GM10248 (cell line): ENCODE measurements at regions not wholly inside any gene's neighbourhood (a gene's known extent, or its start where the extent isn't known, plus 50 kb on each side); places are given as distances from the start of the nearest gene placed in this dataset.

Experiments
- CTCF ChIA-PET: fragments of 300-600 bp; sonication (Branson Sonifier 250); formaldehyde crosslinking; extraction: SDS; loops from one replicate; lab custom pipeline; 2021; ENCODE audit warnings: antibody characterized with exemption; lab: Yijun Ruan, JAX
- POLR2A ChIA-PET: fragments of 350-650 bp; sonication (Branson Sonifier 250); formaldehyde crosslinking; extraction: SDS; loops from one replicate; lab custom pipeline; 2020; ENCODE audit warnings: antibody characterized with exemption; lab: Yijun Ruan, JAX
- DNase-seq: peaks from one replicate; pipeline ENCODE4 v3.0.0; 2012; ENCODE audit errors: extremely low spot score
- CTCF ChIP-seq: IDR thresholded peaks from 2 replicates; pipeline ENCODE4 v1.5.1; 2012; ENCODE audit warnings: mild to moderate bottlenecking, low read depth; ENCODE audit errors: extremely low read depth, missing control alignments, control extremely low read depth

DNA sequence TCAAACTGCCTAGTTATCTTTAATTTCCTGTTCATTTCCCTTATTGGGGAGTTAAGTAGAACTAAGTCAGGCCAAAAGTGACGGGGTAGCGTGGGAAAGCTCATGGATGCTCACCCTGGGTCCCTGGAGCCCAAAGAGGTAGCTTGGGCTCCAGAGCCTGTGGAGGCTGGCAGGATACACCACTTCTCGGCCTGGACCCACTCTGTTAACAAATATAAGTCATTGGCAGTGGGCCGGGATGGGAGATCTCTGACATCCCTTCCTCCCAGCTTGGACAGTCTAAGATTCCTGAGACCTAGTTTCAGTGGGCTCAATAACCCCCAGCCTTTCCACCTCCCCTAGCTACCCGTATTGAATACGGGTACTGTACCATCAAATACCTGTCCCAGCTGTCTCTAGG lies 106.1 kb downstream of the EFNB1 start:
- ChIA-PET CTCF (interaction anchor here (0.9 kb wide), 1 partner anchor 17 kb away, joined by 3 read pairs; no protein-coding TSS in a partner anchor), POLR2A (no interaction called here)
- DNase-seq: no peak
- no peak for TF ChIP-seq CTCF

DNA sequence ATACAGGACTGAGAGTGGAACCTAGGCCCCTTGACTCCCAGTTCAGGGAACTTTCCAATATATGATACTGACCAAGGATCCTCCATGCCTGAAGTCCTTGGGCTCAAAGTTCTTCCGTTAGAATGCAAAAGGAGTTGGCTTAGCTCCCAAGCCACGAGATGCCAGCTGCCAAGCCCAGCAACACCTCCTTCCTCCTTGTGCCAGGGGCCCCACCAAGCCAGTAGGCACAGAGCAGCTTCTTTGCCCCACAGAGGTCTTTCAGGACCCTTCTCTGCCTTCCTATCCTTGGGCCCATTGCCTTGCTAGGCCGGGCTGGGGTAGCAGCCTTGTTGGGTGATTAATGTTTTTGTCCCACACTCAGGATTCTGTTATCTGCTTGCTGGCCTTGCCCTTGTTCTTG lies 105.6 kb downstream of the EFNB1 start:
- POLR2A ChIA-PET: no interaction called here
- CTCF ChIA-PET: no interaction called here
- no peak for DNase-seq
- no peak for TF ChIP-seq CTCF

- no peak for TF ChIP-seq CTCF
- ChIA-PET POLR2A (no interaction called here), CTCF (no interaction called here)
- DNase-seq: no peak
These were observed 103.8 kb downstream of the EFNB1 start for GRCh38 chrX:68932611-68933010.

- POLR2A ChIA-PET: no interaction called here
- no peak for TF ChIP-seq CTCF
- CTCF ChIA-PET: no interaction called here
- DNase-seq: no peak
These were observed 102.5 kb downstream of the EFNB1 start for GRCh38 chrX:68931345-68931744.

DNA sequence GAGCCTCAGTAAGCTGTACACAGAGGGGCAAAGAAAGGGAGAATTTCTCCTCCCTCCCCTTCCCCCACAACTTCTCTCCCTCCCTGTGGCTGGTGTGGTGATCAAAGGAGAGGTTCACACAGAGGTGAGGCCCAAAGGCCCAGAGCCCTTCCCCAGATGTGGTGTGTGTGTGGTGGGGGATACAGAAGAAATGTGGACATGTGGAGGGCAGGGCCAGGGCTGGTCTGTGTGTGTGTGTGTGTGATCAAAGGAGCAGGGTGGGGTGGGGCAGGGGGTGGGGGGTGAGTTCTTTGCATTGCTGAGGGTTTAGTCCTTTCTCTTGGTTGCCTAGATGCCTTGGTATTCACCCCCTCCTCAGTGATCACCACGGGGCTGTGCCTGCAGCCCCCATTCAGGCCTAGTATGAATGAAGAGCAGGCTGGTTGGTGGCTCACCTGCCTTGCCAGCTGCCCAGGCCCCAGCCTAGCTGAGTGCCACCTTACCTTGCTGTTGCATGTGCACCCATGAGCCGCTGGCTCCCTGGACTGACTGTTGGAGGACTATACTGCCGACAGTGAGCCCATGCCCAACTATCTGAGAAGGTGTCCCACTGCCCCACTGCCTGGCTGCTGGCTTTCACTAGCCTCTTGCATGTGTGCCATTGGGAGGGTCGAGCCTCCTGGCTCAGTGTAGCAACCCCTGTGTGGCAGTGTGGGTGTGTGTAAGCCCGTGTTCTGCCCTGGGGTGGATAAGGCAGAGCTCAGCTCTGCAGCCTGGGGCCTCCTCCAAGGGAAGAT lies 101.9 kb downstream of the EFNB1 start:
- no peak for DNase-seq
- TF ChIP-seq CTCF: no peak
- ChIA-PET CTCF (no interaction called here), POLR2A (no interaction called here)

DNA sequence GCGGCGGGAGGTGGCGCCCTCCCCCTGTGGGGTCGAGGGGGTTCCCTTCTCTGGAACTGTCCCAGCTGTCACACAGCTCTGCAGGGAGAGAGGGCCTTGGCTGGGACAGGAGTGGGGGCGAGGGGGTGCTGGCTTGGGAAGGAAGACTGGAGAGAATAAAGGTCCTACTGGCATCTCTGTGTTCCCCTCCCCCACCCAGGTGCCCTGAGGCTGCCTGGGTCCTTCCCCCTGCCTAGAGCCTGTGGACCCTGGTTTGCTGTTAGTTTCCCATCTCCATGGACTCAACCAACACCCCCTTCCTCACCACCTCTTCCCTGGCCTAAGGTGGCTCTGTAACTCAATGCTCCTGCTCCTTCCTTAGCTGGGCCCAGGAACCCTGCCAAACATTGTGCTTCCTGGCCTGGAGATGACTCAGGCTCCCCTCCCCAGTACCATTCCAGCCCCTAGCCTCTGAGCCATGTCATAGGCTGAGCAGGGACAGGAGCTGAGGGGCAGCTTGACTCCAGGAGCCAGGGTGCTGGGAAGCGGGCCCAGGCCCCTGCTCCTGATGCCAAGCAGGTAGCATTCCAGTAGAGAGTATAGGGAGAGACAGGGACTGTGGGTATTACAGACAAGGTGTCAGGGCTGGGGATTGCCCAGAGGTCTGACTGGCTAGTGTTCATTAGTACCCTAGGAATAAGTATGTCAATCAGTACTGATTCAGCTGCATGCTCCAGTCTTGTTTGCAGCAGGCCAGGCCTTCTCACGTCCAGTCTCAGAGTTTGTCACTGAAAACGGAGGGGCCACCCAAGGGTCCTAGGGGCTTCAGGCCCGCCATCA lies 100.7 kb downstream of the EFNB1 start:
- DNase-seq: no peak
- no peak for TF ChIP-seq CTCF
- POLR2A ChIA-PET: no interaction called here
- CTCF ChIA-PET: no interaction called here
